ENCODE measurements at regions not wholly inside any gene's neighbourhood (a gene's known extent, or its start where the extent isn't known, plus 50 kb on each side); places are given as distances from the start of the nearest gene placed in this dataset.

DNA sequence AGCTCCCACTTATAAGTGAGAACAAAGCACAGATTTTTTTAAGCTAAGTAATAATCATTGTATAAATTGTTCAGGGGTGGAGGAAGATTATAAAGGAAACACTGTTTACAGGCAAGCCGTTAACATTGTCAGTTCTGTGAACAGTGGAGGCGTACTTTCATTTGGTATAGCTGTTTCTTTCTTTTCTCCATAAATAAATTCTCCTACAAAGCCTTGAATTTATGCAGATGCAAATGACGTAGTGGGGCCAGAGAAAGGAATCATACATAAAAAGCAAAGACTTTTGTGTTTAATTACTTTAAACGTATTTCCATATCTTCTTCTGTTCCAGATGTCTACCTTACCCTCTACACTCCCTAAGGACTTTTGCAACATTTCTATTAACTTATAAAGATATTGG, 914.9 kb downstream of the ZPLD1 start:
- no peaks in the 10 kb centered on the region for H3K36me3 ChIP-seq
- intact Hi-C loops (cut with DNase I): no loop called here

DNA sequence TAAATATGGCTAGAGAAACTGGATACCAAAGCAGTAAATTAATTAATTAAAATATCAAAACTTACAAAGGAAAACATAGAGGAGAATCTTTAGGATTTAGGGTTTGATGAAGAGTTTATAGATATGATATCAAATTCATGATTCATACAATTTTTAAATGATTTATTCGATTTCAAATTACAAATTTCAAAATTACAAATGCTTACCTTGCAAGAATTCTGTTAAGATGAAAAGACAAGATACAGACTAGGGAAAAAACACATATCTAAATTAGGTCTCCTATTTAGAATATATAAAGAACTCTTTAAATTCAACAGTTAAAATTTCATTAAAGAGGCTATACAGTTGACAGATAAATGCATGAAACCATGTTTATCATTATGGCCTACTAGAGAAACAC, 930.7 kb downstream of the ZPLD1 start:
- DNase-seq (no peak), ATAC-seq (no peak)
- no peaks in the 10 kb centered on the region for H3K36me3 ChIP-seq
- H3K4me1 ChIP-seq: no peaks in the 10 kb centered on the region
- intact Hi-C loops (cut with DNase I): no loop called here
- TF ChIP-seq, protein P1, sequence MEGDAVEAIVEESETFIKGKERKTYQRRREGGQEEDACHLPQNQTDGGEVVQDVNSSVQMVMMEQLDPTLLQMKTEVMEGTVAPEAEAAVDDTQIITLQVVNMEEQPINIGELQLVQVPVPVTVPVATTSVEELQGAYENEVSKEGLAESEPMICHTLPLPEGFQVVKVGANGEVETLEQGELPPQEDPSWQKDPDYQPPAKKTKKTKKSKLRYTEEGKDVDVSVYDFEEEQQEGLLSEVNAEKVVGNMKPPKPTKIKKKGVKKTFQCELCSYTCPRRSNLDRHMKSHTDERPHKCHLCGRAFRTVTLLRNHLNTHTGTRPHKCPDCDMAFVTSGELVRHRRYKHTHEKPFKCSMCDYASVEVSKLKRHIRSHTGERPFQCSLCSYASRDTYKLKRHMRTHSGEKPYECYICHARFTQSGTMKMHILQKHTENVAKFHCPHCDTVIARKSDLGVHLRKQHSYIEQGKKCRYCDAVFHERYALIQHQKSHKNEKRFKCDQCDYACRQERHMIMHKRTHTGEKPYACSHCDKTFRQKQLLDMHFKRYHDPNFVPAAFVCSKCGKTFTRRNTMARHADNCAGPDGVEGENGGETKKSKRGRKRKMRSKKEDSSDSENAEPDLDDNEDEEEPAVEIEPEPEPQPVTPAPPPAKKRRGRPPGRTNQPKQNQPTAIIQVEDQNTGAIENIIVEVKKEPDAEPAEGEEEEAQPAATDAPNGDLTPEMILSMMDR (IDR thresholded peaks at IDR 0.05): no peak
- H3K9me3 ChIP-seq: no peaks in the 10 kb centered on the region
- no peak overlapping the region for H3K4me3 ChIP-seq
- H3K27ac ChIP-seq: no peak overlapping the region
- H3K27me3 ChIP-seq: no peaks in the 10 kb centered on the region

More for the DNA sequence above, 914.9 kb downstream of the ZPLD1 start:
- Histone ChIP-seq H3K9me3 (no peaks in the 10 kb centered on the region), H3K27me3 (no peaks in the 10 kb centered on the region), H3K4me3 (no peak overlapping the region), H3K27ac (no peak overlapping the region), H3K4me1 (no peaks in the 10 kb centered on the region)
- TF ChIP-seq, protein P1 (IDR thresholded peaks at IDR 0.05): no peak
- DNase-seq (no peak), ATAC-seq (no peak)

DNA sequence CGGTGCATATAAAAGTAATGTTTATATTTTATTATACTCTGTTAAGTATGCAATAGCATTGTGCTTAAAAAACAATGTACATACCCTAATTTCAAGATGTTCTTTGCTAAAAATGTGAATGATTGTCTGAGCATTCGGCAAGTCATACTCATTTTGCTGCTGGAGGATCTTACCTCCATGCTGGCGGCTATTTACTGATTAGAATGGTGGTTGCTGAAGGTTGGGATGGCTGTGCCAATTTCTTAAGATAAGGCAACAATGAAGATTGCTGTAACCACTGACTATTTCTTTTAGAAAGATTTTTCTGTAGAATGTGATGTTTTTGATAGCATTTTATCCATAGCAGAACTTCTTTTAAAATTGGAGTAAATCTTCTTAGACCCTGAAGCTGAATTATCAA, 932.7 kb downstream of the ZPLD1 start:
- intact Hi-C loops (cut with DNase I): no loop called here
- Histone ChIP-seq H3K27ac (no peak overlapping the region), H3K27me3 (no peaks in the 10 kb centered on the region), H3K36me3 (no peaks in the 10 kb centered on the region), H3K9me3 (no peaks in the 10 kb centered on the region), H3K4me1 (no peaks in the 10 kb centered on the region), H3K4me3 (no peak overlapping the region)
- TF ChIP-seq, protein P1 (IDR thresholded peaks at IDR 0.05): no peak
- DNase-seq: no peak
- ATAC-seq: no peak

DNA sequence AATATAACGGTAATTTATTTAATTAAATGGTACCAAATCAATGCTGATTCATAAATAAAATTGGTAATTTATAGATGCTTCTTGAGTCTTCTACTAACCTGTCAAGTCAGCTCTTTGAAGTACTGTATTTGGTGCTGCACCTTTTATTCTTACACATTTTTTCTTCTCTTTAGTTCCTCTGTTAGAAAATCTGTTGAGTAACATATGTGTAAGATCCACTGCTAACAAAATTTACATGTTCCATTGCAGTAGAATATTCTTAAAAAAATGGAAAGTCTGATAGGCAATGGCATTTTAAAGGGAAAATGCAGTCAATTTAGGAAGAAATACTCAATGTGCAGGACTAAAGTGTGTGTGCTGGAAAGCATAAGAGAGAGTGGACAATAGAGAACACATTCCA, 936.6 kb downstream of the ZPLD1 start:
- ATAC-seq (no peak), DNase-seq (no peak)
- no peak overlapping the region for H3K4me3 ChIP-seq
- no peaks in the 10 kb centered on the region for H3K4me1 ChIP-seq
- no peak overlapping the region for H3K27ac ChIP-seq
- no peaks in the 10 kb centered on the region for H3K9me3 ChIP-seq
- TF ChIP-seq, protein P1 (IDR thresholded peaks at IDR 0.05): no peak
- H3K27me3 ChIP-seq: no peaks in the 10 kb centered on the region
- intact Hi-C loops (cut with DNase I): no loop called here
- no peaks in the 10 kb centered on the region for H3K36me3 ChIP-seq

DNA sequence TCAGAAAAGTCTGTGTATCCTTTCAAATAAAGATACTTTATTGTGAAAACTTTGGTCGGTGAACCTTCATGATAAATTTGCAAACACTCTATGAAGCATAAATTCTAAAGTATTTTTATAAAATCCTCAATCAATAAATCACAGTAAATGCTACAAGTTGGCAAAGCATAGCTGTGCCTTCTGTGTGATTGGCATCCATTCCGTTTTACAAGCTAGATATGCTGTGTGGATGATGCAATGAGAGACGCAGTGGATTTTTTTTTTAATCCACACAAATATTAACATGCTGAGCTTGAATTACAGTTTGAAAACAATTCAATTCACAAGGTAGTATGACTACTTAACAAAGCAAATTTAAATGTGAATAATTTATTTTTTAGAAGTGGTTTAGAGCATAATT, 937.2 kb downstream of the ZPLD1 start:
- H3K4me1 ChIP-seq: no peaks in the 10 kb centered on the region
- H3K27ac ChIP-seq: no peak overlapping the region
- DNase-seq: no peak
- no peak overlapping the region for H3K4me3 ChIP-seq
- TF ChIP-seq, protein P1 (IDR thresholded peaks at IDR 0.05): no peak
- H3K27me3 ChIP-seq: no peaks in the 10 kb centered on the region
- intact Hi-C loops (cut with DNase I): no loop called here
- H3K36me3 ChIP-seq: no peaks in the 10 kb centered on the region
- no peak for ATAC-seq
- H3K9me3 ChIP-seq: no peaks in the 10 kb centered on the region

DNA sequence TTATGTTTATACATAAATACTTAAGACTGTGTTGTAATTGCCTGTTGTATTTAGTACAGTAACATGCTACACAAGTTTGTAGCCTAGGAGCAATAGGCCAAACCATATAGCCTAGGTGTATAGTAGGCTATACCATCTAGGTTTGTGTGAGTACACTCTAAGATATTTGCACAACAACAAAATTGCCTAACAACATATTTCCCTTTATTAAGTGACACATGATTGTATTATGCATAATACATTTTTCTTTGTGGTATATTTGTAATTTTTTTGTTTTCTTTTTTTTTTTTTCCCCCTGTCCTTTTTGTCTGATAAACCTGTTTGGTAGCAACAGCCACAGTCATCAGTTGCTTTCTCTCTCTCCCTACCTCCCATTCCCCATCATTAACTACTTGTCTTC, 945.6 kb downstream of the ZPLD1 start:
- ATAC-seq (no peak), DNase-seq (no peak)
- Histone ChIP-seq H3K4me1 (no peaks in the 10 kb centered on the region), H3K9me3 (no peaks in the 10 kb centered on the region), H3K4me3 (no peak overlapping the region), H3K36me3 (no peaks in the 10 kb centered on the region), H3K27me3 (no peaks in the 10 kb centered on the region), H3K27ac (no peak overlapping the region)
- intact Hi-C loops (cut with DNase I): no loop called here
- TF ChIP-seq, protein P1 (IDR thresholded peaks at IDR 0.05): no peak

Measured in upper lobe of right lung (tissue), 1 donor.